Panc1 (cell line): ENCODE measurements at regions not wholly inside any gene's neighbourhood (a gene's known extent, or its start where the extent isn't known, plus 50 kb on each side); places are given as distances from the start of the nearest gene placed in this dataset.
"Not testable (repeated sequence)": the region's sequence is repeated elsewhere in the genome, so short reads cannot be mapped to it uniquely, and the experiment has no call there.

Experiments
- POLR2AphosphoS5 ChIP-seq: IDR thresholded peaks from 2 replicates; pipeline ENCODE4 v1.6.1; 2012; ENCODE audit warnings: mild to moderate bottlenecking, low read depth, low read length, moderate library complexity
- SIN3A ChIP-seq: IDR thresholded peaks from 2 replicates; pipeline ENCODE4 v1.6.1; 2012; ENCODE audit warnings: low read depth, mild to moderate bottlenecking, low read length, moderate library complexity, borderline replicate concordance; ENCODE audit not compliant: insufficient read depth
- TCF7L2 ChIP-seq: IDR thresholded peaks from 2 replicates; pipeline ENCODE4 v1.6.1; 2011; ENCODE audit warnings: mild to moderate bottlenecking, low read depth, low read length, inconsistent platforms
- TF ChIP-seq, protein P1 (sequence below): fragments of 450-650 bp; IDR thresholded peaks from 2 replicates; pipeline ENCODE4 v1.5.1; 2017; ENCODE audit warnings: mild to moderate bottlenecking
- TF ChIP-seq, protein P2 (sequence below), 2 experiments: IDR thresholded peaks; 2 replicates each; pipeline ENCODE4 v1.6.1; 2011 to 2012; ENCODE audit warnings: low read depth in 2 of 2, control low read depth in 1 of 2, low read length in 1 of 2, mild to moderate bottlenecking in 1 of 2, moderate library complexity in 1 of 2; ENCODE audit not compliant: insufficient read depth in 1 of 2

DNA sequence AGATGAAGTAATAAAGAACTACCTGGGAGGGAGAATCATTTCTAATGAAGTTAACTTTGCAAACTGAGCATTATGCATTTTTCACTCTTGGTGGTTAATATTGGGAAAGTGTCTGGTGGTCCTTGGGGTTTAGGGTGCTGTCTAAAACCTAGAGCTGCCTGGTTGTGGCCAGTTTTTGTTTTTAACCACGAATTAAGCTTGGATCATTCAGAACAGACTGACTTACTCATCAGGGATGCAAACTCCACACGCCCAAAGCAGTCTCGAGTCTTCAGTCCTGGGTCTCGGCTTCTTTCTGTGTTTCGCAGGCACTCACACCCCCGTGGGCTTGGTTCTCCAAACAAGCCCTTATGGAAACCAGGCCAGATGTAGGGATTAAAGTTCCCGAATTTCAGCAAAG lies 113.8 kb upstream of the PLGLB2 start:
- TF ChIP-seq, protein P1, sequence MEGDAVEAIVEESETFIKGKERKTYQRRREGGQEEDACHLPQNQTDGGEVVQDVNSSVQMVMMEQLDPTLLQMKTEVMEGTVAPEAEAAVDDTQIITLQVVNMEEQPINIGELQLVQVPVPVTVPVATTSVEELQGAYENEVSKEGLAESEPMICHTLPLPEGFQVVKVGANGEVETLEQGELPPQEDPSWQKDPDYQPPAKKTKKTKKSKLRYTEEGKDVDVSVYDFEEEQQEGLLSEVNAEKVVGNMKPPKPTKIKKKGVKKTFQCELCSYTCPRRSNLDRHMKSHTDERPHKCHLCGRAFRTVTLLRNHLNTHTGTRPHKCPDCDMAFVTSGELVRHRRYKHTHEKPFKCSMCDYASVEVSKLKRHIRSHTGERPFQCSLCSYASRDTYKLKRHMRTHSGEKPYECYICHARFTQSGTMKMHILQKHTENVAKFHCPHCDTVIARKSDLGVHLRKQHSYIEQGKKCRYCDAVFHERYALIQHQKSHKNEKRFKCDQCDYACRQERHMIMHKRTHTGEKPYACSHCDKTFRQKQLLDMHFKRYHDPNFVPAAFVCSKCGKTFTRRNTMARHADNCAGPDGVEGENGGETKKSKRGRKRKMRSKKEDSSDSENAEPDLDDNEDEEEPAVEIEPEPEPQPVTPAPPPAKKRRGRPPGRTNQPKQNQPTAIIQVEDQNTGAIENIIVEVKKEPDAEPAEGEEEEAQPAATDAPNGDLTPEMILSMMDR = not testable (repeated sequence)
- not testable (repeated sequence) for TF ChIP-seq POLR2AphosphoS5, TCF7L2, SIN3A
- TF ChIP-seq, protein P2, sequence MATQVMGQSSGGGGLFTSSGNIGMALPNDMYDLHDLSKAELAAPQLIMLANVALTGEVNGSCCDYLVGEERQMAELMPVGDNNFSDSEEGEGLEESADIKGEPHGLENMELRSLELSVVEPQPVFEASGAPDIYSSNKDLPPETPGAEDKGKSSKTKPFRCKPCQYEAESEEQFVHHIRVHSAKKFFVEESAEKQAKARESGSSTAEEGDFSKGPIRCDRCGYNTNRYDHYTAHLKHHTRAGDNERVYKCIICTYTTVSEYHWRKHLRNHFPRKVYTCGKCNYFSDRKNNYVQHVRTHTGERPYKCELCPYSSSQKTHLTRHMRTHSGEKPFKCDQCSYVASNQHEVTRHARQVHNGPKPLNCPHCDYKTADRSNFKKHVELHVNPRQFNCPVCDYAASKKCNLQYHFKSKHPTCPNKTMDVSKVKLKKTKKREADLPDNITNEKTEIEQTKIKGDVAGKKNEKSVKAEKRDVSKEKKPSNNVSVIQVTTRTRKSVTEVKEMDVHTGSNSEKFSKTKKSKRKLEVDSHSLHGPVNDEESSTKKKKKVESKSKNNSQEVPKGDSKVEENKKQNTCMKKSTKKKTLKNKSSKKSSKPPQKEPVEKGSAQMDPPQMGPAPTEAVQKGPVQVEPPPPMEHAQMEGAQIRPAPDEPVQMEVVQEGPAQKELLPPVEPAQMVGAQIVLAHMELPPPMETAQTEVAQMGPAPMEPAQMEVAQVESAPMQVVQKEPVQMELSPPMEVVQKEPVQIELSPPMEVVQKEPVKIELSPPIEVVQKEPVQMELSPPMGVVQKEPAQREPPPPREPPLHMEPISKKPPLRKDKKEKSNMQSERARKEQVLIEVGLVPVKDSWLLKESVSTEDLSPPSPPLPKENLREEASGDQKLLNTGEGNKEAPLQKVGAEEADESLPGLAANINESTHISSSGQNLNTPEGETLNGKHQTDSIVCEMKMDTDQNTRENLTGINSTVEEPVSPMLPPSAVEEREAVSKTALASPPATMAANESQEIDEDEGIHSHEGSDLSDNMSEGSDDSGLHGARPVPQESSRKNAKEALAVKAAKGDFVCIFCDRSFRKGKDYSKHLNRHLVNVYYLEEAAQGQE (IDR thresholded peaks at IDR 0.05; ENCODE audit: insufficient read depth in 1 of 2, low read depth in 2 of 2, low read length in 1 of 2) = not testable (repeated sequence)
